SU-DHL-6 (cell line): ENCODE measurements at regions not wholly inside any gene's neighbourhood (a gene's known extent, or its start where the extent isn't known, plus 50 kb on each side); places are given as distances from the start of the nearest gene placed in this dataset.

ENCODE experiments used
- H2AFZ ChIP-seq: fragments of 200-600 bp; sonication (generic); 2 replicates; pipeline ENCODE4 v1.6.1; 2014; ENCODE audit warnings: low read depth, mild to moderate bottlenecking, moderate library complexity, mixed read lengths, antibody characterized with exemption, low read length; ENCODE audit not compliant: severe bottlenecking
- H3F3A ChIP-seq: fragments of 200-600 bp; shearing (Covaris generic); 2 replicates; pipeline ENCODE4 v1.6.0; 2016; ENCODE audit warnings: antibody characterized with exemption, mild to moderate bottlenecking; ENCODE audit not compliant: insufficient read depth
- H3K27ac ChIP-seq: fragments of 200-600 bp; sonication (generic); 2 replicates; pipeline ENCODE4 v1.5.1; 2016; ENCODE audit warnings: low read depth, mild to moderate bottlenecking, low read length, moderate library complexity, mixed read lengths
- H3K27me3 ChIP-seq: fragments of 200-600 bp; sonication (generic), shearing (Covaris generic); 2 replicates; pipeline ENCODE4 v1.6.0; 2014; ENCODE audit warnings: mild to moderate bottlenecking, low read length
- H3K36me3 ChIP-seq: fragments of 200-600 bp; sonication (generic); 2 replicates; pipeline ENCODE4 v1.6.1; 2014; ENCODE audit warnings: mild to moderate bottlenecking, low read length, mixed read lengths
- H3K4me2 ChIP-seq: fragments of 300-600, 200-600 bp; shearing (Covaris generic), sonication (generic); 2 replicates; pipeline ENCODE4 v1.6.0; 2014; ENCODE audit warnings: low read length, low read depth, mild to moderate bottlenecking; ENCODE audit not compliant: poor library complexity, severe bottlenecking
- H3K4me3 ChIP-seq: fragments of 200-600 bp; sonication (generic); 2 replicates; pipeline ENCODE4 v1.5.1; 2014; ENCODE audit warnings: antibody characterized with exemption, low read length, mild to moderate bottlenecking, mixed read lengths; ENCODE audit not compliant: insufficient read depth, poor library complexity, severe bottlenecking
- H3K79me2 ChIP-seq: fragments of 200-600 bp; sonication (generic); 2 replicates; pipeline ENCODE4 v1.6.1; 2014; ENCODE audit warnings: mild to moderate bottlenecking, low read length, moderate library complexity; ENCODE audit not compliant: insufficient read depth
- H3K9ac ChIP-seq: fragments of 200-600 bp; sonication (generic); 2 replicates; pipeline ENCODE4 v1.7.0; 2014; ENCODE audit warnings: mild to moderate bottlenecking, low read length
- H3K9me2 ChIP-seq: fragments of 200-600 bp; sonication (generic); replicated peaks from 2 replicates; pipeline ENCODE4 v1.6.1; 2014; ENCODE audit warnings: low read length; ENCODE audit not compliant: insufficient read depth
- H3K9me3 ChIP-seq: fragments of 200-600 bp; sonication (generic); 2 replicates; pipeline ENCODE4 v1.6.1; 2014; ENCODE audit warnings: low read length, mixed read lengths; ENCODE audit not compliant: insufficient read depth
- H4K20me1 ChIP-seq: fragments of 200-600 bp; sonication (generic); 2 replicates; pipeline ENCODE4 v1.6.1; 2014; ENCODE audit warnings: low read depth, mild to moderate bottlenecking, antibody characterized with exemption, low read length, moderate library complexity, mixed read lengths
- EZH2phosphoT487 ChIP-seq: fragments of 200-600 bp; sonication (generic), shearing (Covaris generic); conservative IDR thresholded peaks from 2 replicates; pipeline ENCODE4 v1.6.1; 2018; ENCODE audit warnings: mild to moderate bottlenecking, antibody characterized with exemption, low read length, moderate library complexity, mixed read lengths
- TF ChIP-seq, protein P1 (sequence below): fragments of 200-600 bp; sonication (generic); IDR thresholded peaks from one replicate; pipeline ENCODE4 v1.5.1; 2017; ENCODE audit warnings: antibody characterized with exemption, mild to moderate bottlenecking, low read length, moderate library complexity; ENCODE audit not compliant: insufficient read depth, poor library complexity, severe bottlenecking

DNA sequence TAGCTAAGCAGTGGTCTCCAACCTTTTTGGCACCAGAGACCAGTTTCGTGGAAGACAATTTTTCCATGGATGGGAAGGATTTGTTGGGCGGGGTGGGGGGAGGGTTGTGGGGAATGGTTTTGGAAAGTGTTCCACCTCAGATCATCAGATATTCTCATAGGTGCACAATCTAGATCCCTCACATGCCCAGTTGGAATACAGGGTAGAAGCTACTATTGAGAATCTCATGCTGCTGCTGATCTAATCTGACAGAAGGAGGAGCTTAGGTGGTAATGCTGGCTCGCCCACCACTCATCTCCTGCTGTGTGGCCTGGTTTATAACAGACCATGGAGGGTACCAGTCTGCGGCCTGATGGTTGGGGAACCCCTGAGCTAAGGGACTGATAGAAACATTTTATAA, 662.7 kb upstream of the RGMB start:
- no peak overlapping the region for H3K9ac ChIP-seq
- TF ChIP-seq, protein P1, sequence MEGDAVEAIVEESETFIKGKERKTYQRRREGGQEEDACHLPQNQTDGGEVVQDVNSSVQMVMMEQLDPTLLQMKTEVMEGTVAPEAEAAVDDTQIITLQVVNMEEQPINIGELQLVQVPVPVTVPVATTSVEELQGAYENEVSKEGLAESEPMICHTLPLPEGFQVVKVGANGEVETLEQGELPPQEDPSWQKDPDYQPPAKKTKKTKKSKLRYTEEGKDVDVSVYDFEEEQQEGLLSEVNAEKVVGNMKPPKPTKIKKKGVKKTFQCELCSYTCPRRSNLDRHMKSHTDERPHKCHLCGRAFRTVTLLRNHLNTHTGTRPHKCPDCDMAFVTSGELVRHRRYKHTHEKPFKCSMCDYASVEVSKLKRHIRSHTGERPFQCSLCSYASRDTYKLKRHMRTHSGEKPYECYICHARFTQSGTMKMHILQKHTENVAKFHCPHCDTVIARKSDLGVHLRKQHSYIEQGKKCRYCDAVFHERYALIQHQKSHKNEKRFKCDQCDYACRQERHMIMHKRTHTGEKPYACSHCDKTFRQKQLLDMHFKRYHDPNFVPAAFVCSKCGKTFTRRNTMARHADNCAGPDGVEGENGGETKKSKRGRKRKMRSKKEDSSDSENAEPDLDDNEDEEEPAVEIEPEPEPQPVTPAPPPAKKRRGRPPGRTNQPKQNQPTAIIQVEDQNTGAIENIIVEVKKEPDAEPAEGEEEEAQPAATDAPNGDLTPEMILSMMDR, result no peak
- TF ChIP-seq EZH2phosphoT487, result no peak
- no peaks in the 10 kb centered on the region for H3F3A ChIP-seq
- no peak overlapping the region for H2AFZ ChIP-seq
- H3K27ac ChIP-seq, result no peak overlapping the region
- no peak overlapping the region for H3K4me2 ChIP-seq
- no peaks in the 10 kb centered on the region for H4K20me1 ChIP-seq
- H3K27me3 ChIP-seq, result no peaks in the 10 kb centered on the region
- no peaks in the 10 kb centered on the region for H3K36me3 ChIP-seq
- no peak overlapping the region for H3K4me3 ChIP-seq
- H3K79me2 ChIP-seq, result no peaks in the 10 kb centered on the region
- H3K9me2 ChIP-seq, result no peaks in the 10 kb centered on the region
- H3K9me3 ChIP-seq, result no peaks in the 10 kb centered on the region

DNA sequence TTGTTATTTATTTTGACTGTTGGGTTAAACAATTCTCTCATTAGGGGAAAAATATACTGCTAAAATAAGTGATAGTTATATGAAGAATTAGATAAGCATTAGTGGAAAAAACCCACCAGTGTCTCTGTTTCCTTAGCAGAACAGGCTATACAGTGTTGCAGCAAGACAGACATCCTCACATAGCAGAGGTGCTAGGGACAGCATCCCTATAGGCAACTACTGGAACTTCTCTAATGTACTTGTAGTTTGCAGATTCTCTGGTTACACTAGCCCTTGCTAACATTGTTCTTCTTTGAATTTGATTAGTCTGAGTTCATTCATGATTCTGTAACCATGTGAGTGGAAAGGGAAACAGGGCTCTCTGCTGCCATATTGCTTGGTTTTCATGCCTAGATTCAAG, 661.8 kb upstream of the RGMB start:
- TF ChIP-seq EZH2phosphoT487, result no peak
- TF ChIP-seq, protein P1, result no peak
- no peaks in the 10 kb centered on the region for H4K20me1 ChIP-seq
- no peaks in the 10 kb centered on the region for H3K27me3 ChIP-seq
- no peaks in the 10 kb centered on the region for H3K36me3 ChIP-seq
- no peak overlapping the region for H3K27ac ChIP-seq
- no peaks in the 10 kb centered on the region for H3K9me2 ChIP-seq
- no peak overlapping the region for H3K9ac ChIP-seq
- H3K79me2 ChIP-seq, result no peaks in the 10 kb centered on the region
- H3K9me3 ChIP-seq, result no peaks in the 10 kb centered on the region
- no peaks in the 10 kb centered on the region for H3F3A ChIP-seq
- H3K4me3 ChIP-seq, result no peak overlapping the region
- H3K4me2 ChIP-seq, result no peak overlapping the region
- no peak overlapping the region for H2AFZ ChIP-seq

DNA sequence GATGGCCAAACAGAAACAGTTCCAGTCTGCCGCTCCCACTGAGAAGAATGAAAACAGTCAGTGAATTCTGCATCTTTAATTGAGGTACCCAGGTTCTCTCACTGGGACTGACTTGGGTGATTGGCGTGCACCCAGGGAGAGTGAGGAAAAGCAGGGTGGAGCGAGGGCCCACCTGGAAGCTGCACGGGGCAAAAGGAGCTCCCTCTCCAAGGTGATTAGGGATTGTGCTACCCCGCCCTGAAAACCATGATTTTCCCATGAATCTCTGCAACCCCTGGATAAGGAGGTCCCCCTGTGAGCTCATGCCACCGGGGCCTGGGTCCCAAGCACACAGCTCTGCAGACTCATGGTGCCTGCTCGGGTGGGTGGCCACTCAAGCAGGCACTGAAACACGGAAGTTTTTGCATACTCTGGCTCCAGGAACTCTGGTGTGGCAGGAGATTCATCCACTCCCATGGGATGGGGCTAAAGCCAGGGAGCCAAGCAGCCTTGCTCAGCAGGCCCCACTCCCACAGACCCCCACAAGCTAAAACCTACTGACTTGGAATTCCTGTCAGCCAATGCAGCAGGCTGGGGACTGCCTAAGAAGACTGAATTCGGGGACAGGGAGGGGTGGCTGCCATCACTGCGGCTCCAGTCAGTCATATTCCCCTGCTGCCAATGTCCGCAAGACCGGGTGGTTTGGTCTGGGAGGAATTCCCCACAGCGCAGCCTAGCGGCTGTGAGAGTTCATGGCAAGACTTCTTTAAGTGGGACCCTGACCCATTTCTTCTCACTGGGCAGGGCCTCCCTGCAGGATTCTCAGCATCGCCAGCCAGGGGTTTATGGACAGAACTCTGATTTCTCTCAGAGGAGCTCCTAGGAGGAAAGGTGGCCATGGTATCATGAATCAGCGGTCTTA, 652.2 kb upstream of the RGMB start:
- H3K27ac ChIP-seq, result no peak overlapping the region
- H4K20me1 ChIP-seq, result no peaks in the 10 kb centered on the region

More for the DNA sequence above, 652.2 kb upstream of the RGMB start:
- Histone ChIP-seq H3F3A (no peaks in the 10 kb centered on the region), H3K27me3 (no peaks in the 10 kb centered on the region), H3K9me3 (no peaks in the 10 kb centered on the region), H3K9me2 (no peaks in the 10 kb centered on the region), H3K79me2 (no peaks in the 10 kb centered on the region), H3K36me3 (no peaks in the 10 kb centered on the region), H3K4me2 (no peak overlapping the region), H2AFZ (no peak overlapping the region), H3K4me3 (no peak overlapping the region), H3K9ac (no peak overlapping the region)
- TF ChIP-seq, protein P1, result no peak
- TF ChIP-seq EZH2phosphoT487, result no peak
